Gastrocnemius medialis (tissue), 4 donors: ENCODE measurements at regions not wholly inside any gene's neighbourhood (a gene's known extent, or its start where the extent isn't known, plus 50 kb on each side); places are given as distances from the start of the nearest gene placed in this dataset.

Experiments
- CTCF ChIP-seq, 5 experiments: fragments of 450-650 bp in 3 of 5; fragments of 200-600 bp in 2 of 5; sonication (generic) in 2 of 5; IDR thresholded peaks in 4 of 5; conservative IDR thresholded peaks in 1 of 5; 1 replicate in 4 of 5; 2 replicates in 1 of 5; pipeline ENCODE4 v1.5.1; 2016 to 2019; ENCODE audit warnings: antibody characterized with exemption in 5 of 5, mild to moderate bottlenecking in 3 of 5, moderate library complexity in 3 of 5
- POLR2A ChIP-seq, 2 donors: fragments of 450-650 bp; IDR thresholded peaks; one replicate each; pipeline ENCODE4 v1.6.1; 2017; ENCODE audit warnings: antibody characterized with exemption in 2 of 2, mild to moderate bottlenecking in 2 of 2, moderate library complexity in 2 of 2

GRCh38 chr6:130526466-130526865 lies 160.6 kb downstream of the TMEM200A start:
- TF ChIP-seq CTCF (IDR thresholded peaks at IDR 0.05 in 4 of 5, conservative IDR thresholded peaks at IDR 0.05 in 1 of 5) (no peak), POLR2A (IDR thresholded peaks at IDR 0.05) (no peak)
